SU-DHL-6 (cell line): ENCODE measurements at regions not wholly inside any gene's neighbourhood (a gene's known extent, or its start where the extent isn't known, plus 50 kb on each side); places are given as distances from the start of the nearest gene placed in this dataset.

ENCODE experiments used
- H2AFZ ChIP-seq: fragments of 200-600 bp; sonication (generic); 2 replicates; pipeline ENCODE4 v1.6.1; 2014; ENCODE audit warnings: low read depth, mild to moderate bottlenecking, moderate library complexity, mixed read lengths, antibody characterized with exemption, low read length; ENCODE audit not compliant: severe bottlenecking
- H3F3A ChIP-seq: fragments of 200-600 bp; shearing (Covaris generic); 2 replicates; pipeline ENCODE4 v1.6.0; 2016; ENCODE audit warnings: antibody characterized with exemption, mild to moderate bottlenecking; ENCODE audit not compliant: insufficient read depth
- H3K27ac ChIP-seq: fragments of 200-600 bp; sonication (generic); 2 replicates; pipeline ENCODE4 v1.5.1; 2016; ENCODE audit warnings: low read depth, mild to moderate bottlenecking, low read length, moderate library complexity, mixed read lengths
- H3K27me3 ChIP-seq: fragments of 200-600 bp; sonication (generic), shearing (Covaris generic); 2 replicates; pipeline ENCODE4 v1.6.0; 2014; ENCODE audit warnings: mild to moderate bottlenecking, low read length
- H3K36me3 ChIP-seq: fragments of 200-600 bp; sonication (generic); 2 replicates; pipeline ENCODE4 v1.6.1; 2014; ENCODE audit warnings: mild to moderate bottlenecking, low read length, mixed read lengths
- H3K4me2 ChIP-seq: fragments of 300-600, 200-600 bp; shearing (Covaris generic), sonication (generic); 2 replicates; pipeline ENCODE4 v1.6.0; 2014; ENCODE audit warnings: low read length, low read depth, mild to moderate bottlenecking; ENCODE audit not compliant: poor library complexity, severe bottlenecking
- H3K4me3 ChIP-seq: fragments of 200-600 bp; sonication (generic); 2 replicates; pipeline ENCODE4 v1.5.1; 2014; ENCODE audit warnings: antibody characterized with exemption, low read length, mild to moderate bottlenecking, mixed read lengths; ENCODE audit not compliant: insufficient read depth, poor library complexity, severe bottlenecking
- H3K79me2 ChIP-seq: fragments of 200-600 bp; sonication (generic); 2 replicates; pipeline ENCODE4 v1.6.1; 2014; ENCODE audit warnings: mild to moderate bottlenecking, low read length, moderate library complexity; ENCODE audit not compliant: insufficient read depth
- H3K9ac ChIP-seq: fragments of 200-600 bp; sonication (generic); 2 replicates; pipeline ENCODE4 v1.7.0; 2014; ENCODE audit warnings: mild to moderate bottlenecking, low read length
- H3K9me2 ChIP-seq: fragments of 200-600 bp; sonication (generic); replicated peaks from 2 replicates; pipeline ENCODE4 v1.6.1; 2014; ENCODE audit warnings: low read length; ENCODE audit not compliant: insufficient read depth
- H3K9me3 ChIP-seq: fragments of 200-600 bp; sonication (generic); 2 replicates; pipeline ENCODE4 v1.6.1; 2014; ENCODE audit warnings: low read length, mixed read lengths; ENCODE audit not compliant: insufficient read depth
- H4K20me1 ChIP-seq: fragments of 200-600 bp; sonication (generic); 2 replicates; pipeline ENCODE4 v1.6.1; 2014; ENCODE audit warnings: low read depth, mild to moderate bottlenecking, antibody characterized with exemption, low read length, moderate library complexity, mixed read lengths
- EZH2phosphoT487 ChIP-seq: fragments of 200-600 bp; sonication (generic), shearing (Covaris generic); conservative IDR thresholded peaks from 2 replicates; pipeline ENCODE4 v1.6.1; 2018; ENCODE audit warnings: mild to moderate bottlenecking, antibody characterized with exemption, low read length, moderate library complexity, mixed read lengths
- TF ChIP-seq, protein P1 (sequence below): fragments of 200-600 bp; sonication (generic); IDR thresholded peaks from one replicate; pipeline ENCODE4 v1.5.1; 2017; ENCODE audit warnings: antibody characterized with exemption, mild to moderate bottlenecking, low read length, moderate library complexity; ENCODE audit not compliant: insufficient read depth, poor library complexity, severe bottlenecking

DNA sequence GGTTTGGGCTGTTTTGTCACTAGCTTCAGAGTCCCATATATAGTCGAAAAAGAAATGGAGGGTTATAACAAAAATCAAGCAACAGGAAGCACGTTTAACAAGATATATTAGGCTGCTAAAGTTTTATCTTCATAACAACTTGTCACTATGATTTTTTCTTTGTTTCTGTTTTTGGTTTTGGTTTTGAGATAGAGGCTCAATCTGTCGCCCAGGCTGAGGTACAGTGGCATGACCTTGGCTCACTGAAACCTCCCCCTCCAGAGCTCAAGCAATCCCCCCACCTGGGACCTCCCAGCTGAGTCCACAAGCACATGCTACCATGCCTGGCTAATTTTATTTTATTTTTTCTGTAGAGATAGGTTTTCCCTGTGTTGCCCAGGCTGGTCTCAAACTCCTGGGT, 2664.4 kb downstream of the ARAP2 start:
- TF ChIP-seq EZH2phosphoT487, result no peak
- Histone ChIP-seq H3K27ac (no peak overlapping the region), H3K9me3 (no peaks in the 10 kb centered on the region), H4K20me1 (no peaks in the 10 kb centered on the region), H3K9me2 (no peaks in the 10 kb centered on the region), H3F3A (no peaks in the 10 kb centered on the region), H3K4me2 (no peak overlapping the region), H3K27me3 (no peaks in the 10 kb centered on the region), H3K36me3 (no peaks in the 10 kb centered on the region), H3K4me3 (no peak overlapping the region), H3K79me2 (no peaks in the 10 kb centered on the region), H2AFZ (peak overlapping the region; percentile 26), H3K9ac (no peak overlapping the region)

DNA sequence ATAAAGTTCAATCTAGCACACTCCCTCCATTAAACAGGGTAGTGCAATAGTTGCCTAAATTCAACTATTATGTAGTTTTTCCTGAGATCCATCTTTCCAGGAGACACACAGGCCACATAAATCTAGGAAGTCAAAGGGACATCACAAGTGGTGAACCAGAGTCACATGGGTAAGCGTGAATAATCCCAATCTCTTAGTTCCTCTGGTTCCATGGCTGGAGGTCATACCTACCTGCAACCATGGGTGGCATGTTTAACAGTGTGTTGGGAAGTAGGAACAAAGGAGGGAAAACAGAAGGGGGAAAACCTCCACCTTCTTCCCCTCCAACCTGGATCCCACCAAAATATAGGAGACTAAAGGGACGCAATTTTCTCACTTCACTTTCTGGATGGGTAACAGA, 2651.6 kb downstream of the ARAP2 start:
- Histone ChIP-seq H3K36me3 (no peaks in the 10 kb centered on the region), H3K79me2 (no peaks in the 10 kb centered on the region)

DNA sequence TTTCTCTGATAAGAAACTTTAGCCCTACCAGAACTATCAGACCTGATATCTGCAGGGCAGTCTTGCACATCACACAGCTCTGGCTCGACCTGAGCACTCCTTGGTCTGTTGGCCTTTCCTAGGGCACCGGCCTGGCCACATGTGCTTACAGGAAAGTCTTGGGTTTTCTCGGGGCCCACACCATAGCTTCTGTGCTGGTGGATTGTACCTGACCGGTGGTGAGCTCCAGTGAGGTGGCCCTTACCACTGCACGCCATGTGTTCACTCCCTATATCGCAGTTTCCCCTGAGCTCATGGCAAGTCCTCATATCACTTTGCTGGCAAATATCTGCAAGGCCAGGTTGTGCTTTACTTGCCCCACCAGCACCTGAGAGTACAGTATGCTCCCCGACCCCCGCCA, 2637.4 kb downstream of the ARAP2 start:
- Histone ChIP-seq H3F3A (no peaks in the 10 kb centered on the region), H3K9me3 (0 out of 2 replicates have a peak, but pooled peaks cover 3% of the 10 kb centered on the region), H3K9me2 (no peaks in the 10 kb centered on the region), H3K36me3 (no peaks in the 10 kb centered on the region), H3K4me2 (no peak overlapping the region), H3K79me2 (no peaks in the 10 kb centered on the region), H4K20me1 (no peaks in the 10 kb centered on the region), H3K27ac (no peak overlapping the region), H3K9ac (no peak overlapping the region), H3K4me3 (no peak overlapping the region), H3K27me3 (no peaks in the 10 kb centered on the region), H2AFZ (no peak overlapping the region)
- no peak for TF ChIP-seq EZH2phosphoT487
- TF ChIP-seq, protein P1, sequence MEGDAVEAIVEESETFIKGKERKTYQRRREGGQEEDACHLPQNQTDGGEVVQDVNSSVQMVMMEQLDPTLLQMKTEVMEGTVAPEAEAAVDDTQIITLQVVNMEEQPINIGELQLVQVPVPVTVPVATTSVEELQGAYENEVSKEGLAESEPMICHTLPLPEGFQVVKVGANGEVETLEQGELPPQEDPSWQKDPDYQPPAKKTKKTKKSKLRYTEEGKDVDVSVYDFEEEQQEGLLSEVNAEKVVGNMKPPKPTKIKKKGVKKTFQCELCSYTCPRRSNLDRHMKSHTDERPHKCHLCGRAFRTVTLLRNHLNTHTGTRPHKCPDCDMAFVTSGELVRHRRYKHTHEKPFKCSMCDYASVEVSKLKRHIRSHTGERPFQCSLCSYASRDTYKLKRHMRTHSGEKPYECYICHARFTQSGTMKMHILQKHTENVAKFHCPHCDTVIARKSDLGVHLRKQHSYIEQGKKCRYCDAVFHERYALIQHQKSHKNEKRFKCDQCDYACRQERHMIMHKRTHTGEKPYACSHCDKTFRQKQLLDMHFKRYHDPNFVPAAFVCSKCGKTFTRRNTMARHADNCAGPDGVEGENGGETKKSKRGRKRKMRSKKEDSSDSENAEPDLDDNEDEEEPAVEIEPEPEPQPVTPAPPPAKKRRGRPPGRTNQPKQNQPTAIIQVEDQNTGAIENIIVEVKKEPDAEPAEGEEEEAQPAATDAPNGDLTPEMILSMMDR, result no peak

More for the DNA sequence above, 2651.6 kb downstream of the ARAP2 start:
- TF ChIP-seq EZH2phosphoT487, result no peak
- TF ChIP-seq, protein P1, result no peak
- H2AFZ ChIP-seq, result no peak overlapping the region
- H3K27me3 ChIP-seq, result no peaks in the 10 kb centered on the region
- no peak overlapping the region for H3K4me2 ChIP-seq
- no peaks in the 10 kb centered on the region for H4K20me1 ChIP-seq
- no peak overlapping the region for H3K9ac ChIP-seq
- H3K27ac ChIP-seq, result no peak overlapping the region
- H3K9me3 ChIP-seq, result no peaks in the 10 kb centered on the region
- H3F3A ChIP-seq, result no peaks in the 10 kb centered on the region
- H3K4me3 ChIP-seq, result no peak overlapping the region
- H3K9me2 ChIP-seq, result no peaks in the 10 kb centered on the region

DNA sequence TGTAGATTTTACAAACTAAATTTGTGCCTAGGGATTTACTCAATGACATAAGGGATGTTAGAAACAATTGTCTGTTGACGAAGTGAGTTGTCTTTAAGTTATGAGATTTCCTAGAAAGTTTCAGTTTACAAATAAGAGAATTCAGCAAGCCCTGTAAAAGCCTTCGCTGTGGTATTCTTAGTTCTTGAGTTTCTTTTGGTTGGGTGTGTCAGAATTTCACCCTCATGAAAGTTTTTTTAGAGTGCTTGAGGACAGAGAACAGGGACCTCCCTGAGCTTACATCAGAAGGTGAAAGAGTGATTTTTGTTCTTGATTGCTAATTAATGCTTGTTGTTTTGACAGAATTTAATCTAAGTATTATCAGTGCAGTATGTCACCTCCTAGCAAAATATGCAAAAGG, 2628.2 kb downstream of the ARAP2 start:
- Histone ChIP-seq H3K36me3 (no peaks in the 10 kb centered on the region), H3K27ac (no peak overlapping the region), H3K9ac (no peak overlapping the region), H3K9me3 (no peaks in the 10 kb centered on the region), H3F3A (no peaks in the 10 kb centered on the region), H2AFZ (no peak overlapping the region), H3K27me3 (no peaks in the 10 kb centered on the region), H3K4me2 (no peak overlapping the region), H4K20me1 (no peaks in the 10 kb centered on the region), H3K4me3 (no peak overlapping the region), H3K79me2 (no peaks in the 10 kb centered on the region), H3K9me2 (no peaks in the 10 kb centered on the region)
- no peak for TF ChIP-seq EZH2phosphoT487
